NCI-H1105 (cell line): ENCODE measurements at regions not wholly inside any gene's neighbourhood (a gene's known extent, or its start where the extent isn't known, plus 50 kb on each side); places are given as distances from the start of the nearest gene placed in this dataset.

ENCODE experiments used
- DNase-seq: peaks from one replicate; lab custom pipeline; 2025; lab: John Stamatoyannopoulos, UW

DNA sequence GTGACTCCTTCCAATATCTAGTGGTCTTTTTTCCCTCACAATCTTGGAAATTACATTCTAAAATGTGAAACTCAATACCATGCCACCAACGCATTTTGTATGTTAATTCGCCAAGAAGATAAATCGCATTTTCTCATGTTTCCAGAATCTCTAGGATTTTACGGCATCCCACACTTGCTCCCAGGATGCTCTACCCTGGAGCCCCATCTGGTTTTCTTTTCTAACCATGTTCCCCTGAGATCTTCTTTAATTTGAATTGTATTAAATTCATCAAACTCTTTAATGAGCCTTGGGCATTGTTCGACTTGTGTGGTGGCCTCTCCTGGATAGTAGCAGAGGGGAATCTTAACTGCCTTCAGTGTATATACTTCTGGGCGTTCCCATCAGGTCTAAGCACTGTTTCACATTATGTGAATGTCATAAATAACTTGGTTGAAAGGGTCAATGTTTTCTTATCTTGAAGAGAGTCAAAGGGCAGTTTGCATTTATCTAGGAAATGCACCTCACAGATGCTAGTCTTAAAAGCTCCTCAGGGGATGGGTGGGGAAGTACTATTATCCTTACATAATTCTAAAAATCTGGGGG is 169.1 kb upstream of the MEOX2 start:
- DNase-seq, result no peak

GRCh38 chr7:15854841-15855524 is 168.5 kb upstream of the MEOX2 start:
- DNase-seq, result no peak

DNA sequence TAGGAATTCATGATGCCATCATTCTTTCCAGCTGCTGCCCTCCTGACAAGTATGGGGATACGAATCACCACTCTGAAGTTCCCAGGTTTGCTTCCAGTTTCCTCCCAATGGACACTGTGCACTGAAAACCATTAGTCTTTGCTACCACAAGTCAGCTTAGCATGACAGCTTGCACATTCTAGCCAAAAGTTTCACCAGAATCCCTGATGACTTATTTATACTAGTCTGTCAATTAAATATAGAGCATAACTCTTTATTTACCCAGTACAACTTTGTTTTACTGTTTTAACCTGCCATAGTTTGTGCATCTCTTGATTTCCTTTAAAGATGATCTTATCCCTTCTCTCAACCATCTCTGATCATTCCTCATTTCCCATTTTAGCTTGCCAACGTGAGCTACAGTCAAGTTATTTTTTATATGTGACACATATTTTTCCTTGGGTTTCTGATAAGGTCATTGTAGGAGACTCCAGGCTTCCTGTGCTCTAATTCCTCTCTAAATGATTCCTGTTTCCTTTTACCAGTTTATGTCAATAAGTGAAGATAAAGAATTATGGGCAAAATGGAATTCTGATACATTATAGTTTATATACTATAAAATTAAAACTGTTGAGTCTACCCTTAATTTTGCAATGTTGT is 167.5 kb upstream of the MEOX2 start:
- no peak for DNase-seq

DNA sequence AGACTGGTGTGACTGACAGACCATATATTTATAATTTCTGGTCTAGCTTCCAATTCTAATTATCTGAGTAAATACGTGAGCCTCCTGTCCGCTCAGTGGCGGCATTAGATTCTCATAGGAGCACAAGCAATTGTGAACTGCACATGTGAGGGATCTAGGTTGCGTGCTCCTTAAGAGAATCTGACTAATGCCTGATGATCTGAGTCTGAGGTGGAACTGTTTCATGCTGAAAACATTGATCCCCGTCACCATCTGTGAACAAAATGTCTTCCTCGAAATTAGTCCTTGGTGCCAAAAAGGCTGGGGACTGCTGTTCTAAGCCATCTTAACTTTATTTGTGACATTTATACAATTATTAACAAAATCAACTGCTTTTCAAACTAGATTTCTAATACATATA is 164.7 kb upstream of the MEOX2 start:
- DNase-seq, result no peak

DNA sequence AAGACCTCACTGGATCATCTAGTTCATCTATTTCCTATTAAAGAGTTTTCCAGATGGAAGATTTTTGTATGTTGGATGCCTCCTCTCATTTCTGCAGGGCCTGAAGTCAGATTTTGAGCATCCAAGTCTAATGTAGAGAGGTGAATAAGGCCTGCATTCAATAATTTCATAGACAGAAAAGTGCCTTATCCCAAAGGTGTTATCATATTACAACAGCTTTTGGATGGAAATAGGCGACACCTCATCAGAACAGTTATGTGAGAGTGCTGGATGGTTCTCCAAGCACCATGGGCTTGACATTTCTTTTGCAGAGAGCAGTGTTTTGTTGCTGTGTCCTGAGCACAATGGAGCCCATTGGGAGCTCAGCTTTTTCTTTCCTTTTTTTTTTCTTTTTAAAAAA is 162.4 kb upstream of the MEOX2 start:
- no peak for DNase-seq

GRCh38 chr7:15848362-15848761 is 161.9 kb upstream of the MEOX2 start:
- DNase-seq, result no peak

- no peak for DNase-seq
Measured at GRCh38 chr7:15845868-15846267, 159.4 kb upstream of the MEOX2 start.

DNA sequence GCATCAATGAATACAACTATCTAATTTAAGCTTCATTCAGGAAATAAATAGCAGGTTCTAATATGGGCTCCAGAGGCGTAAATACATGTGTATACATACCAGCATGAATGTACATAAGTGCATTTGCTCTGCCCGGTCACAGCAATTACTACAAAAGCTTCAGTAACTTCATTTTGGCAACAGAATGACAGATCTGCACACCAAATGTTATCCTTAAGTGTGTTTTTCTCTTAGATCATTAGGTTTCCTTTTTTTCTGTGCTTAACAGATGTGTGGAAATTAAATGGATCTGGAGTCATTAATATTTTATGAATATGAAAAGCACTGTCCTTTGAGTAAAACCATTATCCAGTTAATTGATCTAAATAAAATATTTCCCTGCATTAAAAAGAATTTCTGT is 159.0 kb upstream of the MEOX2 start:
- DNase-seq, result no peak

GRCh38 chr7:15839416-15840100 is 153.1 kb upstream of the MEOX2 start:
- no peak for DNase-seq

DNA sequence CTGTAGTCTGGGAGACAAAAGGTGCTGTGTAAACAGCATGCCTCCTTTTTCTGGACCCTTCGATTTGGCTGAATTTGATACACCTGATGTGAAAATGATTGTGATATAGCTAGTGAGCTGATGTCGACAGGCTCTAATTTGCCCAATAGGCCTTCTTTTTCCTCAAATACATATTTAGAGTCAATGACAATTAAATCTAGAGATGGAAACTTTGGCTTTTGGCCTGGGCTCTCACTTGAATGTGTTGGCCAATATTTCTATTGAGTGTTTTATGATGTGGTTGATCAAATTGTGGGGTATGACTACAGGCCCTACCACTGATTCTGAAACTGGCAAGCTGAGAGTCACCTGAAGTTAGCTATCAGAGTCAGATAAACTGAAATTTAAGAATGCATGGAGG is 151.8 kb upstream of the MEOX2 start:
- DNase-seq, result no peak

- DNase-seq, result no peak
Measured at GRCh38 chr7:15837306-15837950, 150.9 kb upstream of the MEOX2 start.

GRCh38 chr7:15836651-15837050 is 150.2 kb upstream of the MEOX2 start:
- DNase-seq, result no peak

DNA sequence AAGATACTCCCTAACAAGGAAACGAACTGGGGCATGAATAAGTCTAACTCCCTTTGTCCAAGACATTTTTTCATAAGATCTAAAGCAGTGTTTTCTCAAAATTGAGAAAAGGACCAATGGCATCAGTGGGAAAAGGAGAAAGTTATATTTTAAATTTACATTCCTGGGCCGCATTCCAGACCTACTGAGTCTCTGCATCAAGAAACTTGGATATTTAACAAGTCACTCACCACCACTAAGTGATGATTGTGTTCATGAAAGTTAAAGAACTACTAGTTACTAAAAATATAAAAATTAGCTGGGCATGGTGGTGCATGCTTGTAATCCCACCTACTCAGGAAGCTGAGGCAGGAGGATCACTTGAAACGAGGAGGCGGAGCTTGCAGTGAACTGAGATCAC is 149.6 kb upstream of the MEOX2 start:
- no peak for DNase-seq

DNA sequence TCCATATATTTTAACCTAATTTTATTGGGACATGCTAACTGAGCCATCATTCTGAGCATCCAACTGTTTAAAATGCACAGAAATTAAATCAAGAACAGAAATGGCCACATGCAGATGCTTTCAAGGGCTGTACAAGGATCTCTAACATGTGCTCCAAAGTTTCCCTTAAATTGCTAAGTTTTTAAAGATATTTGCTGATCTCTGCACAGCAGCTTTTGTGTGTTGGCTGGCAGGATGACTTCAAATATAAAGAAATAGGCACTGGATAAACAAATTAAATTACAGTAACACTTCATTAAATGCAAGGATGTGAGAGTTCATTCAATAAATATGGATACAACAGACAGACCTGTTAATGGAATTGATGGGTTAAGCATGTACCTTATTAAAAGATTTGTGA is 148.0 kb upstream of the MEOX2 start:
- DNase-seq, result no peak

DNA sequence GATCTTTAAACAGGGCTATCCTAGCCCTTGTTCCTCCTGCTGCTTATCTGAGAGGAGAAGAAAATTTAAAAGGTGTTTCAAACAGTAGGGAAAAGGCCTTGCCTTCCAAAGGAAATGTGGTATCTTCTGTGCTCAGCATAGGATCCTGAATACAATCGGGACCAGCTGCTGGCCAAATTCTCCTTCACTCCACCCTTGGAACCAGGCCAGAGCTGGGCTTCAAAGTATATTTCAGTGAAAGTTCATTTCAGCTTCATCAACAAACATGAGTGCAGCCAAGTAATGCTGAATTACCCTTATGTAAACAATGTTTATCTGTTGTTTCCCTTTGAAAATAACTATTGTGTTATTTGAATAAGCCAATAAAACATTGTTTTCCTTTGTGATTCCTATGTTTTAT is 146.5 kb upstream of the MEOX2 start:
- DNase-seq, result peak; percentile 75

- DNase-seq, result no peak
Measured at GRCh38 chr7:15831606-15832005, 145.1 kb upstream of the MEOX2 start.

- DNase-seq, result no peak
Measured at GRCh38 chr7:15829691-15830090, 143.2 kb upstream of the MEOX2 start.

DNA sequence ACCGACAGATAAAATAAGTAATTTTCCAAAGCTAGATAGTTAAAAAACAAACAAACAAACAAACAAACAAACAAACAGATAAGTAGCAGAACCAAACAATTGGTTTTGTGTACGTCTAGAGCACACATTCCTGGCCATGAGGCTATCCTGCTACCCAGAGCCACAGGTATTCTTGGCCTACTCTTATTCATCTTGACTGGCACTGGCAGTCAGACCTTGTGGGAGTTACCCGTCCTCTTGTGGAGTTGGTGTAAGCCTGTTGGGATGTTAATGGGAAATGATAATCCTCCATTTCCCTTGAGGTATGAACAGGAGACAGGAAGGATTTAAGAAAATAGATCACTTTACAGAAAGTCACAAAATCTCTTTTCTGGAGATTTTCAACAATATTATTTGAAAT is 142.4 kb upstream of the MEOX2 start:
- no peak for DNase-seq

DNA sequence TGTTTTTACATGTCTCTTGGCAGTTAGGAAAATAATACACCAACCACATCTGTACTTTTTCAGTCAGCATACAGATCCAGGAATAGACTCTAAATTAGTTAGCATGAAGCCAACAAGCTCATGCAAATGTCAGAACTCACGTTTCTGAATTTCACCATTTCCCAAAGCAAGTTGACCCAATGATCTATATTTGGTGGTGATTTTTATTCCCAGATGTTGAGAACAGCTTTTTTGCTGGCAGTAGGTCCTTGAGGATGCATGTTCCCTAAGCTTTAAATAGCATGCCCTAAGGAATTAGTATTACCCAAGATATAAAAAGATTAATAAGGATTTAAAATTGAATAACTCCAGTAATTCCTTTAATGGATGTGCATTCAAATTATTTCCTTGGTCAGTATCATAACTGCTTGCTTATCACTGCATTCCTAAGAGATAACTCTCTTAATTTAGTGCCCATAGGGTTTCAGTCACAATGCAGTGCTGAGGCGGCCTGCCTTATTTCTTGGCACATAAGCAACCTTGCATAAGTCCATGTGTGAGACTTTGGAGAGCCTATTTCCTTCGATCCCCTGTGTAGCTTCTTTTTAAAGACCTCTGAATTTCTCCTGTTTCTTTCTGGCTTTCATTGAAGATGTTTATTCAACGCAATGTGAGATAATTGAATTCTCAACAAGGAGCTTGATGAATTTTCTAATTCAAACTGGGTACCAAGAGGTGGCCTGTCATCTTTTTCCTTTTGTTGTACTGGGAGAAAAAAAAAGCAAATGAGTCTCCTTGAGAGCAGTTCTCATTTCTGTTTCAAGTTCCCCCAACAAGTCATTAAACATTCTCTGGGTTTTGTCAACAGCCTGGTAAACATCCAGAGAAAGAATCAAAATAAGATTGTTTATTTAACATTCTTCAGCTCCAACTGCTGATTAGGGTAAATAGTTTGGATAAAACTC is 135.3 kb upstream of the MEOX2 start:
- DNase-seq, result no peak

GRCh38 chr7:15820319-15820718 is 133.8 kb upstream of the MEOX2 start:
- DNase-seq, result no peak

DNA sequence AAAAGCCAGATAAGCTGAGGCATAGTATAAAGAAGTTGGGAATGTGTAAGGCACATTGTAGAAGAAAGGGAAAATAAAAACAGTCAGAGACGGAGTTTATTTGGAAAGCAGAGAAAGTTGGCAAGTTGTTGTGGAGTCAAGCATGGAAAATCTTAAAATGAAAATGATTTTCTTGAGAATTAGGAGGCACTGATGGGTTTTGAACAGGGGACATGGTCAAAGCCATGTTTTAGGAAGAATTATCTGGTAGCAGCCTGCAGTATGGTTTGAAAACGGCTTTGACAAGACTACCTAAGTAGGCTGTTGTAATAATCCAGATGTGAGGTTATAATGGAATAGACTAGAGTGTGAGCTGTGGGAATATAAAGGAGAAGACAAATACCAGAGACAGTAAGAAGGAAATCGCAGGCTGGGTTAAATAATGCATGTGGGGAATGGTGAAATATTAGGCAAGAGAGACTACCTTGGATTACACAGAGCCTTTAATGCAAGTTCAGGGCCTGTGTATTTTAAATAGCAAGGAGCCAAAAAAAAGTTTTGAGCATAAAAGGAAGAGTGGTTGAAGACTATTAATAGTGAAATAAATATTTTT is 130.4 kb upstream of the MEOX2 start:
- DNase-seq, result no peak
